HG03342 (cell line): ENCODE measurements at regions not wholly inside any gene's neighbourhood (a gene's known extent, or its start where the extent isn't known, plus 50 kb on each side); places are given as distances from the start of the nearest gene placed in this dataset.

Experiments
- ATAC-seq: cut with Tn5 transposase; IDR thresholded peaks from one replicate; pipeline ENCODE4 v1.9.1; 2021; ENCODE audit warnings: mild to moderate bottlenecking, moderate library complexity; ENCODE audit not compliant: unreplicated experiment

DNA sequence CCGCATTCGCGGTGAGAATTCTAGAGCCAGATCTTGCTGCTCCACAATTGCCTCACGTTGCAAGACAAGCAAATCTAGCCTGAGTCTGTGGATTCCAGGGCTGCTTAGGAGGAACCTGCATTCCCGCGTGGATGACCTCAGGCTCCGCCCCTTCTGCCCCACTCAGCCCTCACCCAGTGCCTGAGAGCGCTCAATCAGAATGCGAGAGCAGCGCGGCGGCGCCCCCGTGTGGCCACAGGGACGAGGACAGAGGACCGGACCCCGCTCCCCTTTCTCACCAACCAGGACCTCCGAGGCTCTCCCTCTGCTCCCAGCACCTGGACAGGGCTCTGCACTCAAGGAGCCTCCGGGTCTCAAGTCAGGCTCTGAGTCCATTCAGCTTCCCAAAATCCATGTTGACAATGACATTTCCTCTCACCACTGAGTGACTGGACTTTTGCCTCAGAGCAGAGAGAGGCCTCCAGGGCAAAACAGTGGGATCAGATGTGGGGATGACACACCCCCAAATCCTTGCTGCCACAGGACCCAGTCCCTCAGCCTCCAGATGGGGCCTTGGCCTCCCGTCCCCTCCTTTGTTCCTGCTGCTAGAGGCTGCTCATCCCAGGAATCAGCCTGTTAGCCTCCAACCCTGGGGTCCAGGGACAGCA, 52.0 kb downstream of the RPP21 start:
- ATAC-seq, result peak; percentile 63

DNA sequence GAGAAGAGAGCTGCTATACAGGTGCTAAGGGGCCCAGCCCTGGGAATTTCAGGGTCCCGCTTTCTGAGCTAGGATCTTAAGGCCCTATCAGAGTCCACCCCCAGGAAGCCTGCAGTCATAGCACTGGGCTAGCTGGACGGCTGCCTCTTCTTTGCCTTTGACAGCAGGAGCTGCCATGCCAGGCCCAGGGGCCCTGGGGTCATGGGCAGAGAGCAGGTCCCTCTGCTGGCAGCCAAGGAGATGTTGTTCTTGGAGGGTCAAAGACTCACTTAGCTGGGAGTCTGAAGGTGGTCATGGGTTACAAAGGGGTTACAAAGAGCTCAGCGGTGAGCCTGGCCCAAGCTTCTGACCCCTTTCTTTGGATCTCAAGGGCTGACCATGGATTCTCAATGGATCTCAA, 52.7 kb downstream of the RPP21 start:
- no peak for ATAC-seq

- ATAC-seq, result no peak
These were observed 54.6 kb downstream of the RPP21 start for GRCh38 chr6:30399390-30400058.

GRCh38 chr6:30405934-30406333, 61.0 kb downstream of the RPP21 start:
- no peak for ATAC-seq

DNA sequence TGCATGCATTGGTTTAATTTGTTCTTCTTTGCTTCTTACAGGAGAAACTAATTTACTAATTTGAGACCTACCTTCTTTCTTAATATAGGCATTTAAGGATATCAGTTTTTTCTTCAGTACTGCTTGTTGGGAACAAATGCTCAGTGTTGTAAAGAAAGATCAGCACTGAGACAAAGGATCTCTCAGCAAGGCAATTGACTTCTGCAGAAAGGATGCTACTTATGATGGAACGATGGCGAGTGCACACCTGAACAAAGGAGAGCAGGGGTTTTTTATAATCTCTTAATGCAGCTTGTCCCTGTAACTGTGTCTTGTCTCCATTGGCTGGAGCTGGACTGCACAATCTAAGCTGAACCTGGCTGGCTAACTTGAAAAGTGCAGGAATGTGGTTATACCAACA, 64.2 kb downstream of the RPP21 start:
- no peak for ATAC-seq

GRCh38 chr6:30411515-30412207, 66.7 kb downstream of the RPP21 start:
- ATAC-seq, result no peak

GRCh38 chr6:30418448-30418847, 70.9 kb upstream of the HLA-E start:
- ATAC-seq, result no peak

GRCh38 chr6:30424549-30424948, 64.8 kb upstream of the HLA-E start:
- no peak for ATAC-seq
